Esophagus squamous epithelium (tissue), 4 donors: ENCODE measurements at regions not wholly inside any gene's neighbourhood (a gene's known extent, or its start where the extent isn't known, plus 50 kb on each side); places are given as distances from the start of the nearest gene placed in this dataset.

ENCODE experiments used
- small RNA-seq, 4 donors: library from RNA; depleted of rRNA; stranded (forward); fragments of <200 nt; gene quantifications; one replicate each; pipeline ENCODE3, GENCODE V24; 2016

Small RNA genes lying in the stretch of these regions (small RNA-seq; reads per million reads assigned to genes)
- gene AC079355.2: 0 reads per million in 4 donors
